HG03432 (cell line): ENCODE measurements at regions not wholly inside any gene's neighbourhood (a gene's known extent, or its start where the extent isn't known, plus 50 kb on each side); places are given as distances from the start of the nearest gene placed in this dataset.
"Not testable (repeated sequence)": the region's sequence is repeated elsewhere in the genome, so short reads cannot be mapped to it uniquely, and the experiment has no call there.

Experiments used
- ATAC-seq: cut with Tn5 transposase; IDR thresholded peaks from one replicate; pipeline ENCODE4 v1.9.1; 2021; ENCODE audit warnings: mild to moderate bottlenecking, moderate library complexity; ENCODE audit not compliant: unreplicated experiment

GRCh38 chr7:69358163-69358821, 240.0 kb upstream of the AUTS2 start:
- ATAC-seq: no peak

DNA sequence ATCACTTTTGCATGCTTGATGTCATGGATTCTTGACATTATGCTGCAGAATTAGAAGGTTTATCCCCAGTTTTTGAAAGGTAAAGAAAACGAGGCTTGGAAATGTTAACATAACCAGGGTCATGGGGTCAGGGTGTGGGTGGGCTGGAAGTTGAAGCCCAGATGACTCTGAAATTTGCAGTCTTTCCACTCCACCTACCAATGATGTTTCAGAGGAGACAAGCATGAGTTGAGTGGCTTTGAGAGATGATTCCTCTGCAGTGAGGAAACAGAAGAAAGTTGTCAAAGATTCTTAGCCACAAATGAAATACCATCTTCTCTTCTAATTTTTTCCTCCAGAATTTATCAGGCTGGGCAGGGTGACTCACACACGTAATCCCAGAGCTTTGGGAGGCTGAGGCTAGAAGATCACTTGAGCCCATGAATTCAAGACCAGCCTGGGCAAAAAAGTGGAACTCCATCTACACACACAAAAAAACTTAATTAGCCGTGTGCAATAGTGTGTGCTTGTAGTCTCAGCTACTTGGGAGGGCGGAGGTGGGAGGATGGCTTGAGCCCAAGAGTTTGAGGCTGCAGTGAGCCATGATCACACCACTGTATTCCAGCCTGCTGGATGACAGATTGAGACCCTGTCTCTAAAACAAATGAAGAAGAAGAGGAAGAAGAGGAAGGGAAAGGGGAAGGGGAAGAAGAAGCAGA, 239.1 kb upstream of the AUTS2 start:
- no peak for ATAC-seq

DNA sequence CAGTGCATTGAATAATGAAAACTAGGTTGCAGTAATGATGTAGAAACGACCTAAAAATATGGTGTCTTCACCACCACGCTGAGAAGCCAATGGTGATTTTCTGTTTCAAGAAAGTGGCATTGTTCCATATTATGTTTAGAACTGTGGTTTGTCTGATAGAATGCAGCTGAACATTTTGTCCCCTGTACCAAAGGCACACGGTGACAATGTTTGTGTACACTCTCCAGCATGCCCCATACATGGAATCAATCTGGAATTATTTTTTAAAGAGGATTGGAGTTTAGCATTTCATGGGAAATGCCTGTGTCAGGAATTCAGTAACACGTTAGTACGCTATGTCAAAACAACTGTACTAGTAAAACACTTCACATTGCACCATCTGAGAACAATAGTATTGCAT, 237.4 kb upstream of the AUTS2 start:
- no peak for ATAC-seq

DNA sequence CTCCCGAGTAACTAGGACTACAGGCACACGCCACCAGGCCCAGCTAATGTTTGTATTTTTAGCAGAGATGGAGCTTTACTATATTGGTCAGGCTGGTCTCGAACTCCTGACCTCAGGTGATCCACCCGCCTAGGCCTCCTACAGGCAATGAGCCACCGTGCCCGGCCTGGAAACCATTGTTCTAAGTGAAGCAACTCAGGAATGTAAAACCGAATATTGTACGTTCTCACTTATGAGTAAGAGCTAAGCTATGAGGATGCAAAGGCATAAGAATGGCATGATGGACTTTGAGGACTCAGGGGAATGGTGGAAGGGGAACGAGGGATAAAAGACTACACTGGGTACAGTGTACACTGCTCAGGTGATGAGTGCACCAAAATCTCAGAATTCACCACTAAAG, 235.1 kb upstream of the AUTS2 start:
- ATAC-seq: no peak

- no peak for ATAC-seq
Observed at GRCh38 chr7:69364813-69365643, 233.2 kb upstream of the AUTS2 start.

DNA sequence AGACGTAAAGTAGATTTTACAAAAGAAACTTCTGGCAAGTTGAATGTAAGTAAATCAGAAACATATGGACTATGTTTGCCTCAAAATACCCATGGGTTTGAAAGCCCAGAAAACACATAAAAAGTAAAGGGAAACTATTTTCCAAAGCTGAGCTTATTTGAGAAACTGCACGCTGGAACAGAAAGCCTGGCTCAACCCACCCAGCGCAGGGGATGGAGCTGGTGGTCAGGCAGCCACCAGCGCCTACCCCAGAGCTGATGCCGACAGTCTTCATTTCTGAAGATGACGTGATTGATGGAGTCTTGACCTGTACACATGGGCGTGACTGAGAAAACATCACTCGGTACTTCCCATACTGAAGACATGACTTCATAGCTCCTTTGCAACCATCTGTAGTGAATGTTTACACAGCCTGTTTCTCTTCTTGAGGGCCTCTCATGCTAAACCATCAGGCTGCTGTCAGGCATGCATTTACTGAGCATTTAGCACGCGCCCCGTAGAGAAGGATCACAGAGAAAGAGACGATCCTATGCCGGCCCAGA, 232.6 kb upstream of the AUTS2 start:
- ATAC-seq: no peak

DNA sequence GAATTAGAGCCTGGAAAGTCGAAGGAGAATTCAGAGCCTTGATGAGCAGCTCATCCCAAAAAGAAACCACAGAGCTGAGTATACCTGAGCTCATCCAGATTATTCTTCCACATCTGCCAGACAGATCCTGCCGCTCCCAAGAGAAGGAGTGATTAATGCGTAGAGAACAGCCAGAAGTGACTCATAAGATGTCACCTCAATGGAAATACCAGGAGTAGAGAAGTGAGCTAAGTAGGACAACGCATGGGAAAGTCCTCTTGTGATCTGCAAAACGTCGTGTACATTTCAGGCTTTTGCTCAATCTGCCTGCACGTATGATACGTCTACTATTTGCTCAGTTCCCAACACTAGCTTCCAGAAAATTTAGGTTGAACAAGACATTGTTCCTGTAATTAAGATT, 230.5 kb upstream of the AUTS2 start:
- ATAC-seq: no peak

GRCh38 chr7:69373171-69374043, 224.9 kb upstream of the AUTS2 start:
- ATAC-seq: peak; percentile 48

DNA sequence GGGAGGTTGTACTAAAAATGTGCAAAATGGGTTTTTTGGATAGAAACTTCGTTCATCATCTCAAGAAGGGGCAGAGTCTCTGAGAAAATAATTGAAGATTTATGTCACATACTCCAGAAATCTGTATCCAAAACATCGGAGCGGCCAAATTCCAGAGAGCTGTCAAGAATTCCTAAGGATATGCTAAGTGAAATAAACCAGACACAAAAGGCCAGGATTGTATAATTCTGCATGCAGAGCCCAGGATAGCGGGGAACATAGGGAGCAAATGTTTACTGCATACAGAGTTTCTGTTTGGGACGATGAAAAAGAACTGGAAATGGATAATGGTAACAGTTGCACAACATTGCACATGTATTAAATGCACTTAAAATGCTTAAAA, 224.2 kb upstream of the AUTS2 start:
- no peak for ATAC-seq

GRCh38 chr7:69377191-69377590, 221.1 kb upstream of the AUTS2 start:
- ATAC-seq: no peak

DNA sequence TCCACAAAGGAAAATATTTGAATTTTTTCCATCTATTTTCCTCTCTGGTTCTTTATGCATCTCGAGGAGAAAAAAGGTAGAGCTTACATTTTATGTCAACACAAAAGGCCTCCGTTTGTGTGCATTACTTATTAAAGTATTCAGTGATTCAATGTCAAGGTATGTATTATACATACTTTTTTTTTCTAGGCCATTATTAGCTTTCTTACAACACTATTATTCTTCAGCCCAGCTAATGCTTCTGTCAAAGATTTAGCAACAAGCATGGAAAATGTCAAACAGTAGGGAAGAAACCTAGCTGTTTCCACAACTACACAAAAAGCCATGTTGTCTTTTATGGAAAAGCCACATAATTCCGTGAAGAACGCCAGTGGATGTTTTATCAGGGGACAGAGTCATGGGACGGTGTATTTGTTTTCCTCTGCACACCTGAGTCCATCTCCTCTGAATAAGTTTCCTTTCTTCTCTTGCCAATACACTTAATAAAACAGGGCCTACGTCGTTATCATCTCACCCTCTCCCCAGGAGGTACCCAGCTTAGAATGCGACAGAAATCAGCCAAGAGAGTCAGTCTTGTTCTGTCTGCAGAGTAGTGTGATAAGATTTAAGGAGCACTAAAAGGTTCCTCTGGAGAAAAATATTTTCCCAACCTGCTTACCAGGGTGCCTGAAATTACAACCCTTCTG, 209.7 kb upstream of the AUTS2 start:
- no peak for ATAC-seq

- no peak for ATAC-seq
Observed at GRCh38 chr7:69389216-69389615, 209.1 kb upstream of the AUTS2 start.

GRCh38 chr7:69393912-69394311, 204.4 kb upstream of the AUTS2 start:
- not testable (repeated sequence) for ATAC-seq

GRCh38 chr7:69395061-69395714, 203.1 kb upstream of the AUTS2 start:
- ATAC-seq: no peak

- ATAC-seq: no peak
Observed at GRCh38 chr7:69398986-69399385, 199.3 kb upstream of the AUTS2 start.

- no peak for ATAC-seq
Observed at GRCh38 chr7:69399401-69399800, 198.9 kb upstream of the AUTS2 start.

DNA sequence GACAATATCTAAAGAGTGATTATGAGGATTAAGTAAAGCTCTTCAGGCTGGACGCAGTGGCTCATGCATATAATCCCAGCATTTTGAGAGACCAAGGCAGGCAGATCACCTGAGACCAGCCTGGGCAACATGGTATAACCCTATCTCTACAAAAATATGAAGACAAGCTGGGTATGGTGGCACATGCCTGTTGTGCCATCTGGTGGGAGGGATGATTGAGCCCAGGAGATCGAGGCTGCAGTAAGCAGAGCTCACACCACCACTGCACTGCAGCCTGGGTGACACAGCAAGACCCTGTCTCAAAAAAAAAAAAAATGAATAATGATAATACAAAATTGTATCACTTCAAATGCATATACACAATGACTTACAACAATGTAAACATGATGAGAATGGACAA, 195.6 kb upstream of the AUTS2 start:
- no peak for ATAC-seq

DNA sequence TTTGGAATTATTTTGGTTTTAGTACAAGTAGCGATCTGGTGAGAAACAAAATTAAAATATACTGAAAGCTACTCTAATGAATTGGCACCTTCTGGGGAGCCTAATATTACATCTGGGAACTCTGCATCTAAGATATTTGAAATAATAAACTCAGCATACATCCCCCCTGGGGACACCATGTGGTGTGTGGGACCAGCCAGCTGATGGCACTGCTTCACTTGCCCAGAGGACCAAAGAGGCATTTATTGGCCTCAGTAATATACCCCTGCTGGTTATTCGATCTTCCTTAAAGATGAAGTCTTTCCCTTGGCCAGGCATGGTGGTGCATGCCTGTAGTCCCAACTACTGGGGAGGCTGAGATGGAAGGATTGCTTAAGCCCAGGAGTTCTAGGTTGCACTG, 195.1 kb upstream of the AUTS2 start:
- no peak for ATAC-seq

GRCh38 chr7:69411018-69411417, 187.3 kb upstream of the AUTS2 start:
- no peak for ATAC-seq

DNA sequence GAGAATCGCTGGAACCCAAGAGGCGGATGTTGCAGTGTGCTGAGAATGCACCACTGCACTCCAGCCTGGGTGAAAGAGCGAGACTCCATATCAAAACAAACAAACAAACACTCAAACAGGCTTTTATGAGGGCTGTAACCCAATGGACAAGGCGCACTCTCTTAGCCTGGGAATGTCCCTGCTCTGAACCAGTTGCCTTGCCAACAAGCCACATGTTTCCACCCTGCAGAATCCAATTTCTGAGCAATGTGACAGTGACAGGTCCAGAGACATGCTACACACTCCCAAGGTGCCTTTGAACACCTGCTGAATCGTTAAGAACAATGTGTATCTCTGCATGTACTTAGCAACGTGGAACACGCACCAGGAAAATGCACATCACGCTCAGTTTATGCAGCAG, 186.8 kb upstream of the AUTS2 start:
- ATAC-seq: no peak
